H1 (cell line): ENCODE measurements at regions not wholly inside any gene's neighbourhood (a gene's known extent, or its start where the extent isn't known, plus 50 kb on each side); places are given as distances from the start of the nearest gene placed in this dataset.

Experiments used
- CTCF ChIA-PET: fragments of 300-600 bp; sonication (Branson Sonifier 250); formaldehyde crosslinking; loops from one replicate; lab custom pipeline; 2021; ENCODE audit not compliant: partially characterized antibody; lab: Charles Lee
- POLR2A ChIA-PET: fragments of 300-600 bp; sonication (Branson Sonifier 250); formaldehyde crosslinking; loops from one replicate; lab custom pipeline; 2021; ENCODE audit warnings: inconsistent platforms; ENCODE audit not compliant: partially characterized antibody; lab: Charles Lee
- DNase-seq, 2 experiments: peaks; one replicate each; pipeline versions ENCODE4 v3.0.0 to v3.0.0-alpha.2; 2010 to 2022; ENCODE audit warnings: low spot score in 2 of 2, low read depth in 1 of 2, mixed read lengths in 1 of 2
- FAIRE-seq: peaks from 2 replicates; lab custom pipeline; 2011; peaks lifted over from hg19 to GRCh38; lab: Jason Lieb, UNC
- H2AFZ ChIP-seq: 2 replicates; pipeline ENCODE4 v1.8.1; 2012; ENCODE audit warnings: low read length, inconsistent platforms
- H2AK5ac ChIP-seq: 2 replicates; pipeline ENCODE4 v1.6.1; 2013; ENCODE audit warnings: low read depth, low read length
- H2BK120ac ChIP-seq: replicated peaks from 2 replicates; pipeline ENCODE3; 2013; ENCODE audit warnings: low read depth, low read length, inconsistent platforms
- H2BK12ac ChIP-seq: 2 replicates; pipeline ENCODE4 v1.6.1; 2013; ENCODE audit warnings: low read depth, low read length
- H2BK15ac ChIP-seq: 2 replicates; pipeline ENCODE4 v1.6.1; 2013; ENCODE audit warnings: low read length
- H2BK20ac ChIP-seq: 2 replicates; pipeline ENCODE4 v1.6.1; 2013; ENCODE audit warnings: low read length
- H2BK5ac ChIP-seq: 2 replicates; pipeline ENCODE4 v1.6.1; 2013; ENCODE audit warnings: low read depth, low read length
- H3K14ac ChIP-seq: 2 replicates; pipeline ENCODE4 v1.6.1; 2013; ENCODE audit warnings: inconsistent platforms; ENCODE audit not compliant: insufficient read length
- H3K18ac ChIP-seq: 2 replicates; pipeline ENCODE4 v1.6.1; 2013; ENCODE audit warnings: low read length; ENCODE audit errors: extremely low read depth
- H3K23ac ChIP-seq: 2 replicates; pipeline ENCODE4 v1.6.1; 2013; ENCODE audit warnings: inconsistent platforms; ENCODE audit not compliant: insufficient read length
- H3K23me2 ChIP-seq: 2 replicates; pipeline ENCODE4 v1.6.1; 2013; ENCODE audit warnings: low read depth, low read length
- H3K27ac ChIP-seq: 2 replicates; pipeline ENCODE4 v1.6.1; 2011; ENCODE audit warnings: low read depth, low read length, inconsistent platforms
- H3K27me3 ChIP-seq, 4 experiments: replicated peaks in 1 of 4; 1 replicate in 1 of 4; 2 replicates in 3 of 4; pipeline versions ENCODE4 v1.6.1 to v1.8.1; 2011 to 2013; ENCODE audit warnings: low read length in 3 of 4, mild to moderate bottlenecking in 3 of 4, inconsistent platforms in 2 of 4, mixed read lengths in 2 of 4, moderate library complexity in 1 of 4; ENCODE audit not compliant: control insufficient read depth in 3 of 4, insufficient read depth in 3 of 4; ENCODE audit errors: extremely low read depth in 1 of 4
- H3K36me3 ChIP-seq, 4 experiments: 2 replicates each; pipeline versions ENCODE4 v1.6.1 to v1.8.1; 2011 to 2013; ENCODE audit warnings: mild to moderate bottlenecking in 4 of 4, low read length in 3 of 4, moderate library complexity in 2 of 4, control low read depth in 1 of 4, inconsistent platforms in 1 of 4; ENCODE audit not compliant: insufficient read depth in 4 of 4, control insufficient read depth in 2 of 4
- H3K4ac ChIP-seq: replicated peaks from 2 replicates; pipeline ENCODE3; 2013; ENCODE audit warnings: low read length, low read depth, mixed read lengths, inconsistent platforms; ENCODE audit not compliant: insufficient read length
- H3K4me1 ChIP-seq, 4 experiments: replicated peaks in 1 of 4; 1 replicate in 1 of 4; 2 replicates in 3 of 4; pipeline versions ENCODE4 v1.6.1 to v1.8.1; 2011 to 2013; ENCODE audit warnings: low read length in 3 of 4, inconsistent platforms in 2 of 4, mixed read lengths in 1 of 4; ENCODE audit not compliant: insufficient read depth in 4 of 4, control insufficient read depth in 3 of 4
- H3K4me2 ChIP-seq, 2 experiments: 2 replicates each; pipeline versions ENCODE4 v1.6.1 to v1.8.1; 2011 to 2013; ENCODE audit warnings: low read depth in 2 of 2, low read length in 2 of 2, control low read depth in 1 of 2, inconsistent platforms in 1 of 2, mild to moderate bottlenecking in 1 of 2; ENCODE audit not compliant: insufficient read depth in 1 of 2
- H3K4me3 ChIP-seq, 4 experiments: fragments of 200-600, 300-600 bp in 1 of 4; sonication (generic), shearing (Covaris generic), sonication (Bioruptor Twin) in 1 of 4; 2 replicates each; pipeline versions ENCODE4 v1.5.1 to v1.8.1; 2011 to 2016; ENCODE audit warnings: low read length in 4 of 4, low read depth in 3 of 4, control low read depth in 2 of 4, inconsistent platforms in 2 of 4, mild to moderate bottlenecking in 2 of 4, mixed read lengths in 1 of 4, moderate library complexity in 1 of 4; ENCODE audit not compliant: insufficient read depth in 2 of 4; ENCODE audit errors: extremely low read depth in 1 of 4
- H3K56ac ChIP-seq: replicated peaks from 2 replicates; pipeline ENCODE3; 2013; ENCODE audit warnings: low read depth, mild to moderate bottlenecking, mixed read lengths, low read length, inconsistent platforms; ENCODE audit not compliant: insufficient read length
- H3K79me1 ChIP-seq: 2 replicates; pipeline ENCODE4 v1.6.1; 2013; ENCODE audit warnings: low read depth, low read length, control low read depth
- H3K79me2 ChIP-seq, 2 experiments: 2 replicates each; pipeline versions ENCODE4 v1.6.1 to v1.8.1; 2012 to 2013; ENCODE audit warnings: low read length in 2 of 2, mild to moderate bottlenecking in 2 of 2, inconsistent platforms in 1 of 2; ENCODE audit not compliant: insufficient read depth in 2 of 2, control insufficient read depth in 1 of 2
- H3K9ac ChIP-seq, 4 experiments: replicated peaks in 1 of 4; 1 replicate in 1 of 4; 2 replicates in 3 of 4; pipeline versions ENCODE4 v1.6.1 to v1.8.1; 2011 to 2013; ENCODE audit warnings: low read depth in 3 of 4, low read length in 3 of 4, control low read depth in 2 of 4, mild to moderate bottlenecking in 2 of 4, moderate library complexity in 2 of 4, inconsistent platforms in 1 of 4; ENCODE audit errors: extremely low read depth in 1 of 4
- H3K9me3 ChIP-seq, 2 experiments: 2 replicates each; pipeline versions ENCODE4 v1.6.1 to v1.8.1; 2012 to 2013; ENCODE audit warnings: mild to moderate bottlenecking in 2 of 2, moderate library complexity in 2 of 2, control low read depth in 1 of 2, inconsistent platforms in 1 of 2, low read depth in 1 of 2, low read length in 1 of 2, mixed read lengths in 1 of 2; ENCODE audit not compliant: insufficient read depth in 2 of 2
- H4K20me1 ChIP-seq, 2 experiments: replicated peaks in 1 of 2; 2 replicates each; pipeline versions ENCODE3 to v1.8.1; 2011 to 2013; ENCODE audit warnings: inconsistent platforms in 2 of 2, low read length in 2 of 2, mild to moderate bottlenecking in 1 of 2; ENCODE audit not compliant: insufficient read depth in 2 of 2, control insufficient read depth in 1 of 2
- H4K5ac ChIP-seq: 2 replicates; pipeline ENCODE4 v1.6.1; 2013; ENCODE audit warnings: low read length, low read depth, mixed read lengths, inconsistent platforms; ENCODE audit not compliant: insufficient read length
- H4K8ac ChIP-seq: 2 replicates; pipeline ENCODE4 v1.8.0; 2013; ENCODE audit warnings: mild to moderate bottlenecking, moderate library complexity, low read length, inconsistent platforms; ENCODE audit not compliant: insufficient read depth; ENCODE audit errors: extremely low read depth
- H4K91ac ChIP-seq: replicated peaks from 2 replicates; pipeline ENCODE3; 2013; ENCODE audit warnings: low read length, mixed read lengths, inconsistent platforms; ENCODE audit not compliant: insufficient read length
- ATF2 ChIP-seq: IDR thresholded peaks from 2 replicates; pipeline ENCODE4 v1.6.1; 2012; ENCODE audit warnings: low read length, inconsistent platforms
- RAD21 ChIP-seq, 2 experiments: IDR thresholded peaks in 1 of 2; conservative IDR thresholded peaks in 1 of 2; 2 replicates each; pipeline ENCODE4 v1.6.1; 2011; ENCODE audit warnings: low read depth in 2 of 2, low read length in 2 of 2, improper control_type of control experiment in 1 of 2, inconsistent platforms in 1 of 2, mild to moderate bottlenecking in 1 of 2, moderate library complexity in 1 of 2
- YY1 ChIP-seq: IDR thresholded peaks from 2 replicates; pipeline ENCODE4 v1.6.1; 2011; ENCODE audit warnings: low read depth, mild to moderate bottlenecking, low read length
- WGBS, 2 experiments: shearing (Covaris generic) in 1 of 2; methylation state at CpG; one replicate each; pipeline versions ENCODE4 v1.1.6 to v1.1.7; 2013 to 2015; ENCODE audit warnings: low lambda C conversion rate in 2 of 2, mixed read lengths in 2 of 2, inconsistent platforms in 1 of 2, low coverage in 1 of 2, missing lambda C conversion rate in 1 of 2; ENCODE audit not compliant: insufficient replicate concordance in 2 of 2, insufficient coverage in 1 of 2, insufficient read length in 1 of 2; ENCODE audit errors: extremely low coverage in 1 of 2, missing lambda C conversion rate in 1 of 2; 5-methylcytosine and 5-hydroxymethylcytosine counted together

GRCh38 chr3:13165576-13165975, 92.3 kb upstream of the IQSEC1 start:
- no peak for FAIRE-seq

More at GRCh38 chr3:13165576-13165975, 92.3 kb upstream of the IQSEC1 start:
- Histone ChIP-seq H3K18ac (no peak overlapping the region), H3K79me1 (no peaks in the 10 kb centered on the region), H2AFZ (no peak overlapping the region), H3K56ac (no peak overlapping the region), H3K79me2 (no peaks in the 10 kb centered on the region), H2BK12ac (peak overlapping the region; percentile 27; the same call in 1 of the 2 replicates), H3K9me3 (peaks cover 7% of the 10 kb centered on the region in 2 experiments), H2AK5ac (no peak overlapping the region), H2BK20ac (no peak overlapping the region), H4K91ac (no peak overlapping the region), H4K5ac (no peak overlapping the region), H3K14ac (no peak overlapping the region), H3K23ac (no peak overlapping the region), H3K4me3 (no peak overlapping the region), H3K4me2 (no peak overlapping the region), H3K36me3 (no peaks in the 10 kb centered on the region), H2BK15ac (0 out of 2 replicates have a peak overlapping the region, but pooled peaks have one; percentile 61), H4K8ac (no peak overlapping the region; the same call in 1 of the 2 replicates), H3K27ac (no peak overlapping the region), H3K23me2 (no peaks in the 10 kb centered on the region), H3K27me3 (no peaks in the 10 kb centered on the region)
- no peak for DNase-seq
- CTCF ChIA-PET, result interaction anchor here (0.8 to 3.1 kb wide), 8 partner anchors 21 to 297 kb away, joined by 3 to 12 read pairs (median 4); no protein-coding TSS in a partner anchor
- POLR2A ChIA-PET, result no interaction called here
- TF ChIP-seq YY1 (no peak), ATF2 (no peak), RAD21 (IDR thresholded peaks at IDR 0.05 in 1 of 2, conservative IDR thresholded peaks at IDR 0.05 in 1 of 2; ENCODE audit: low read depth in 2 of 2, low read length in 2 of 2) (no peak)
- TF ChIP-seq, all 59 proteins: peak for 0
- WGBS, 2 experiments, result 100% methylated on average over 6 of the region's 9 CpGs; no CpG with 5 or more reads in 1 of the 2 experiments
- H4K20me1 ChIP-seq, result no peaks in the 10 kb centered on the region
- H2BK5ac ChIP-seq, result no peak overlapping the region
- peaks cover 4 to 22% (median 17%) of the 10 kb centered on the region in 4 experiments for H3K4me1 ChIP-seq
- no peak overlapping the region for H3K4ac ChIP-seq
- no peak overlapping the region for H2BK120ac ChIP-seq
- no peak overlapping the region for H3K9ac ChIP-seq
